SU-DHL-6 (cell line): ENCODE measurements at regions not wholly inside any gene's neighbourhood (a gene's known extent, or its start where the extent isn't known, plus 50 kb on each side); places are given as distances from the start of the nearest gene placed in this dataset.

Experiments
- H2AFZ ChIP-seq: fragments of 200-600 bp; sonication (generic); 2 replicates; pipeline ENCODE4 v1.6.1; 2014; ENCODE audit warnings: low read depth, mild to moderate bottlenecking, moderate library complexity, mixed read lengths, antibody characterized with exemption, low read length; ENCODE audit not compliant: severe bottlenecking
- H3F3A ChIP-seq: fragments of 200-600 bp; shearing (Covaris generic); 2 replicates; pipeline ENCODE4 v1.6.0; 2016; ENCODE audit warnings: antibody characterized with exemption, mild to moderate bottlenecking; ENCODE audit not compliant: insufficient read depth
- H3K27ac ChIP-seq: fragments of 200-600 bp; sonication (generic); 2 replicates; pipeline ENCODE4 v1.5.1; 2016; ENCODE audit warnings: low read depth, mild to moderate bottlenecking, low read length, moderate library complexity, mixed read lengths
- H3K27me3 ChIP-seq: fragments of 200-600 bp; sonication (generic), shearing (Covaris generic); 2 replicates; pipeline ENCODE4 v1.6.0; 2014; ENCODE audit warnings: mild to moderate bottlenecking, low read length
- H3K36me3 ChIP-seq: fragments of 200-600 bp; sonication (generic); 2 replicates; pipeline ENCODE4 v1.6.1; 2014; ENCODE audit warnings: mild to moderate bottlenecking, low read length, mixed read lengths
- H3K4me2 ChIP-seq: fragments of 300-600, 200-600 bp; shearing (Covaris generic), sonication (generic); 2 replicates; pipeline ENCODE4 v1.6.0; 2014; ENCODE audit warnings: low read length, low read depth, mild to moderate bottlenecking; ENCODE audit not compliant: poor library complexity, severe bottlenecking
- H3K4me3 ChIP-seq: fragments of 200-600 bp; sonication (generic); 2 replicates; pipeline ENCODE4 v1.5.1; 2014; ENCODE audit warnings: antibody characterized with exemption, low read length, mild to moderate bottlenecking, mixed read lengths; ENCODE audit not compliant: insufficient read depth, poor library complexity, severe bottlenecking
- H3K79me2 ChIP-seq: fragments of 200-600 bp; sonication (generic); 2 replicates; pipeline ENCODE4 v1.6.1; 2014; ENCODE audit warnings: mild to moderate bottlenecking, low read length, moderate library complexity; ENCODE audit not compliant: insufficient read depth
- H3K9ac ChIP-seq: fragments of 200-600 bp; sonication (generic); 2 replicates; pipeline ENCODE4 v1.7.0; 2014; ENCODE audit warnings: mild to moderate bottlenecking, low read length
- H3K9me2 ChIP-seq: fragments of 200-600 bp; sonication (generic); replicated peaks from 2 replicates; pipeline ENCODE4 v1.6.1; 2014; ENCODE audit warnings: low read length; ENCODE audit not compliant: insufficient read depth
- H3K9me3 ChIP-seq: fragments of 200-600 bp; sonication (generic); 2 replicates; pipeline ENCODE4 v1.6.1; 2014; ENCODE audit warnings: low read length, mixed read lengths; ENCODE audit not compliant: insufficient read depth
- H4K20me1 ChIP-seq: fragments of 200-600 bp; sonication (generic); 2 replicates; pipeline ENCODE4 v1.6.1; 2014; ENCODE audit warnings: low read depth, mild to moderate bottlenecking, antibody characterized with exemption, low read length, moderate library complexity, mixed read lengths
- CTCF ChIP-seq: fragments of 200-600 bp; sonication (generic); IDR thresholded peaks from one replicate; pipeline ENCODE4 v1.5.1; 2017; ENCODE audit warnings: antibody characterized with exemption, mild to moderate bottlenecking, low read length, moderate library complexity; ENCODE audit not compliant: insufficient read depth, poor library complexity, severe bottlenecking
- EZH2phosphoT487 ChIP-seq: fragments of 200-600 bp; sonication (generic), shearing (Covaris generic); conservative IDR thresholded peaks from 2 replicates; pipeline ENCODE4 v1.6.1; 2018; ENCODE audit warnings: mild to moderate bottlenecking, antibody characterized with exemption, low read length, moderate library complexity, mixed read lengths

GRCh38 chr13:34034411-34034810 is 216.5 kb downstream of the RFC3 start:
- peaks cover under 1% of the 10 kb centered on the region; the same call in 1 of the 2 replicates for H3F3A ChIP-seq
- no peak overlapping the region for H3K27ac ChIP-seq
- no peak overlapping the region for H3K4me3 ChIP-seq
- H3K36me3 ChIP-seq = no peaks in the 10 kb centered on the region
- H3K27me3 ChIP-seq = no peaks in the 10 kb centered on the region
- no peaks in the 10 kb centered on the region for H3K9me3 ChIP-seq
- H2AFZ ChIP-seq = no peak overlapping the region
- no peaks in the 10 kb centered on the region for H4K20me1 ChIP-seq
- no peak overlapping the region for H3K9ac ChIP-seq
- no peaks in the 10 kb centered on the region for H3K9me2 ChIP-seq
- TF ChIP-seq EZH2phosphoT487 (no peak), CTCF (no peak)
- H3K4me2 ChIP-seq = no peak overlapping the region
- no peaks in the 10 kb centered on the region for H3K79me2 ChIP-seq

- no peaks in the 10 kb centered on the region for H3K9me2 ChIP-seq
- no peaks in the 10 kb centered on the region for H3K36me3 ChIP-seq
- H3K4me3 ChIP-seq = no peak overlapping the region
- H3K79me2 ChIP-seq = no peaks in the 10 kb centered on the region
- TF ChIP-seq CTCF (no peak), EZH2phosphoT487 (no peak)
- H3K9ac ChIP-seq = no peak overlapping the region
- H3K4me2 ChIP-seq = no peak overlapping the region
- H3K27me3 ChIP-seq = no peaks in the 10 kb centered on the region
- H4K20me1 ChIP-seq = no peaks in the 10 kb centered on the region
- peaks cover 6% of the 10 kb centered on the region for H3F3A ChIP-seq
- H2AFZ ChIP-seq = no peak overlapping the region
- H3K9me3 ChIP-seq = no peaks in the 10 kb centered on the region
- H3K27ac ChIP-seq = no peak overlapping the region
These were observed 217.2 kb downstream of the RFC3 start for GRCh38 chr13:34035178-34035577.

GRCh38 chr13:34035676-34036325 is 217.9 kb downstream of the RFC3 start:
- H3K27ac ChIP-seq = no peak overlapping the region
- H3K4me3 ChIP-seq = no peak overlapping the region
- no peak overlapping the region for H3K9ac ChIP-seq
- H3K9me3 ChIP-seq = no peaks in the 10 kb centered on the region
- no peaks in the 10 kb centered on the region for H3K79me2 ChIP-seq
- peaks cover 6% of the 10 kb centered on the region for H3F3A ChIP-seq
- H2AFZ ChIP-seq = no peak overlapping the region
- no peaks in the 10 kb centered on the region for H3K36me3 ChIP-seq
- TF ChIP-seq EZH2phosphoT487 = no peak
- no peak for TF ChIP-seq CTCF
- H3K27me3 ChIP-seq = no peaks in the 10 kb centered on the region
- H4K20me1 ChIP-seq = no peaks in the 10 kb centered on the region
- no peak overlapping the region for H3K4me2 ChIP-seq
- H3K9me2 ChIP-seq = no peaks in the 10 kb centered on the region
